ENCODE measurements at regions not wholly inside any gene's neighbourhood (a gene's known extent, or its start where the extent isn't known, plus 50 kb on each side); places are given as distances from the start of the nearest gene placed in this dataset.

- in situ Hi-C loops (cut with HindIII; ENCODE audit: low pct_unique_long_range_greater_than_20kb, low sequenced_read_pairs): no loop called here
- no peak for DNase-seq (ENCODE audit: low read depth)
These were observed 331.4 kb downstream of the USP25 start for GRCh38 chr21:16061194-16061593.

DNA sequence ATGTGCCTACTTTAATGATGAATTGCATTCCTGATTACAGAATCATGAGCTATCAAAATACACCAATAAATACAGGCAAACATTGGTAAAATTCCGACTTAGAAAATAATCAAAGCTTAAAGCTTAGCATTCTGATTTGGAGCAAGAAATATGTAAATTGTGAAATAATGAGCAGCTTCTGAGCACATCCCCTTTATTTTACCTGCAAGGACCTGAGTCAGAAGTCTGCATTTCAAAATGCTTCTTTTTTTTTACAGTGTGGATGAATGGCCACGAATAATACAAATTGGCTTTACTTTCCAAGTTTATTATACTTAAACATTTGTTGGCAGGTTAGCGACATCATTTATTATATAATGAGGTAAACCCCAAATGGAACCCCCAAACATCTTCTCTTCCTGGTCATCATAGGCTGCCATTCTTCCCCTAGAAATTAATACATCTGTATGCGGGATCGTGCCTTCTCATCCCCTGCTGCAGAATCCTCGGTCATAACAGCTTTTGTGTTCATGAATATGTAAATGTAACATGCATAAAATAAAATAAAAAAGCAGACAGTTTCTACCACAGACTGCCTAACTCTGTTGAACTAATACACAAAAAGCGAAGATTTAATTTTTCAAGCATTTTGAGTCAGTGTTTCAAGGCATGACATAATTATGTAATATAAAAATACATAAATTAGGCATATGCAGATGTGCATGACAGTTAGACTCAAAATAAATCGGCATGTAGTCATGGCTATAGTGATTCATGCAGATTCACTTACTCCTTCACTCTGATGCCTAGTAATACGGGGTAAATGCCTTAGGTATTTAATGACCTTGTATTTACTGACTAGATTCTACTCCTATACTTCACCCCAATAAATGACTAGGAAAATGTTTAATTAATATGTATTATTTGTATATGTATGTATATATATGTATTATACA, 339.7 kb downstream of the USP25 start:
- in situ Hi-C loops (cut with HindIII; ENCODE audit: low pct_unique_long_range_greater_than_20kb, low sequenced_read_pairs): no loop called here

DNA sequence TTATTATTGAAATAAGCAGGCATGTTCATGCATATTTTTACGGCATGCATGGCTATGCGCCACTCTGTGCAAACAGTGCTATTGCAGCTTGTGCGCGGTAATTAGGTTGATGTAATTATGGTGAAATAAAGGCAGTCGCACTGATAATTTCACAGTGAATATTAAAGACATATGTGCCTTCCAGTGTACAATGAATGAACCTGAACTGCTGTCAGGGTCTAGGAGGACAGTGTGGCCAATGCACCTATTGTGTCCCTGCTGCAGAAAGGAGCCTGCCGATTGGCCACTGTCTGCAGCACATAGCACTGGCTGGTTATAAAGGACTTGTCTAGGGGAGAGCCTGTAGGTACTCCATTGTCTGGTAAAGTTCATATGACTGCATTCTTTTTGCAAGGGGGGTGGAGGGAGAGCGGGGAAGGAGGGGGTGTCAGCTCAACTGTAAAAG, 340.4 kb downstream of the USP25 start:
- in situ Hi-C loops (cut with HindIII; ENCODE audit: low pct_unique_long_range_greater_than_20kb, low sequenced_read_pairs): no loop called here
- no peak for DNase-seq (ENCODE audit: low read depth)

More for the DNA sequence above, 339.7 kb downstream of the USP25 start:
- no peak for DNase-seq (ENCODE audit: low read depth)

DNA sequence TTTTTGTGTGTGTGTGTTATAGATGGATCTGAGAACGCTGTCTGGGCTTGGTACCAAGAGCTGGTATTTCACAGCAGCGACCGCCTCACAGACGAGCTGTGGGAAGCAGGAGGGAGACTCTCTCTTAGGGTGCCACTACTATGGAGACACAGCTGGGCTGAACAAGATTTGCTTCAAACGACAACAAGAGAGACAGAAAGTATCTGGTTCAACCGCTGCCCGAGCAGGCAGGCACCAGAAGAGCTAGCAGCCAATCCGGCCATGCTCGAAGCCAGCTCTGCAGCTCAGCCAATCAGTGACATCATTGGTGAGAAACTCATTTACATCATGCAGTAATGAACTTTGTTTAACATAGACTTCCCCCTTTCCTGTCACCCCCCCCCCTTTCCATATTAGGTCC, 341.3 kb downstream of the USP25 start:
- DNase-seq (ENCODE audit: low read depth): no peak
- in situ Hi-C loops (cut with HindIII; ENCODE audit: low pct_unique_long_range_greater_than_20kb, low sequenced_read_pairs): no loop called here

DNA sequence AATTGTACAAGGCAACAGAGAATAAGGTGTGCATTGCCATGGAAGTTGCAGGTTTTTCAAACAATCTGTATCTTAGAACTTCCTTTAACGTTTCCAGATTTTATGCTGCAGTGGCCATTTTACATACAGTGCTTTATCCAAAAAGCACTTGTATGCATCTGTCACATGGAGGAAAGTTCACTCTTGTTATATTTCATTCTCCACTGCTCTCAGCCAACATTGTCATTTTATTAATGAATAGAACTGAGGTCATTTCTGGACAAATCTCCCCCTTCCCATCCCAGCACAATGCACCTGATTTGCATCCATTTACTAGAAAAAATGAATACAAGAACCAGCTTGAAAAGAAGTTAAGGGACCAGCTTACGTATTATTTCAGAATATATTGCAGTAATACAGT, 342.0 kb downstream of the USP25 start:
- in situ Hi-C loops (cut with HindIII; ENCODE audit: low pct_unique_long_range_greater_than_20kb, low sequenced_read_pairs): no loop called here
- no peak for DNase-seq (ENCODE audit: low read depth)

DNA sequence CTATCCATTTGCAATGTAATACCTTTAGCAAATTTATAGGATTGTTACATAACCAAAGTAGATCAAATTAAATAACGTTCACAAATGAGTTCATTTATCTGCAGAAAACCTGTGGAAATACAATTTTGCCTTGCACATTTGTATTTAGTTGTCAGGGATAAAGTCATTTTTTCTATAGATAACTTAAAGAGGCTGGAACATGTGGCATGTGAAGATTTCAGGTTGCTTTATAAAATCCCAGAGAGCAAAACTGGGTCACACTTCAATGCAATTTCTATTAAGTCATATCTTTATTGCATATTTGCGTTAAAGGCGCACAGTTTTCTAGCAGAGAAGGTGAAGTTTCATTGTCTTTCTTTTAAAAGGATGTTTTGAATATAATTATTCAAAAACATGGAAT, 342.4 kb downstream of the USP25 start:
- DNase-seq (ENCODE audit: low read depth): no peak

GRCh38 chr21:16072737-16073136, 343.0 kb downstream of the USP25 start:
- DNase-seq (ENCODE audit: low read depth): no peak
- in situ Hi-C loops (cut with HindIII; ENCODE audit: low pct_unique_long_range_greater_than_20kb, low sequenced_read_pairs): no loop called here

More for the DNA sequence above, 342.4 kb downstream of the USP25 start:
- in situ Hi-C loops (cut with HindIII; ENCODE audit: low pct_unique_long_range_greater_than_20kb, low sequenced_read_pairs): no loop called here

- in situ Hi-C loops (cut with HindIII; ENCODE audit: low pct_unique_long_range_greater_than_20kb, low sequenced_read_pairs): no loop called here
- DNase-seq (ENCODE audit: low read depth): no peak
These were observed 343.8 kb downstream of the USP25 start for GRCh38 chr21:16073586-16073985.

- in situ Hi-C loops (cut with HindIII; ENCODE audit: low pct_unique_long_range_greater_than_20kb, low sequenced_read_pairs): no loop called here
- no peak for DNase-seq (ENCODE audit: low read depth)
These were observed 345.2 kb downstream of the USP25 start for GRCh38 chr21:16074950-16075489.

GRCh38 chr21:16075649-16076282, 346.0 kb downstream of the USP25 start:
- no peak for DNase-seq (ENCODE audit: low read depth)
- in situ Hi-C loops (cut with HindIII; ENCODE audit: low pct_unique_long_range_greater_than_20kb, low sequenced_read_pairs): no loop called here

DNA sequence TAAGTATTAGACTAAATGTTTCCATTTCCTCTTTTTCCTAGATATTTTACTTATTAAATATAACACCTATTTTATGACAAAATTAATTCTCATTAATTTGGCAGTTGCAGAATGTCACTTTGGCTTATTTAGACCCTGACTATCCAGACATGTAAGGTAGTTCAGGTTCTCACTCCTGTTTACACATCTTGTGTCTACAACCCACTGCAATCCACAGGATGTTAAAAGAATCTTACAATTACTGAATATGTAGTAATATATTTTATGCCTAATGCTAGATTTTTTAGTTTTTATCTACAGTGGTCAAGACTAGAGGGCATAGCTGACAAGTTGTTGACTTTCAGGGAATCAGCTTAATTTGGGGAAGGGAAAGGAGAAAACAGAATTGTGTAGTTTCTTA, 346.7 kb downstream of the USP25 start:
- DNase-seq (ENCODE audit: low read depth): no peak
- in situ Hi-C loops (cut with HindIII; ENCODE audit: low pct_unique_long_range_greater_than_20kb, low sequenced_read_pairs): no loop called here

GRCh38 chr21:16078382-16078781, 348.6 kb downstream of the USP25 start:
- in situ Hi-C loops (cut with HindIII; ENCODE audit: low pct_unique_long_range_greater_than_20kb, low sequenced_read_pairs): no loop called here
- DNase-seq (ENCODE audit: low read depth): no peak

DNA sequence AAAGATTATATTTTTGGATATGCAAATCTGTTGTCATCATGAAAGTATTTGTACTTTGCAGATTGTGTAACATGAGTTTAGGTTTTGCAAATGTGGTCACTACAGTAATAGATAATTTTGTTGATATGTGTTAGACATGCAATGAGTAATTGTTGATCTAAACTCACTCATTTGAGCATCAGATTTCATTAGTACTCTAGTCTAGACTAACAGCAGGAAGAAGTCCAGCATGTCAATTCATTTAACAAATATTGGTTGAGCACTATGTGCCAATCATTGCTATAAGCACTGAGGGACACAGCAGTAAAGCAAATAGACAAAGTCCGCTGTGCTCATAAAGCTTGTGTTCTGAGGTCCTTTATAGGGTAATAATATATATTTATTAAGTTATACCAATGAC, 350.0 kb downstream of the USP25 start:
- in situ Hi-C loops (cut with HindIII; ENCODE audit: low pct_unique_long_range_greater_than_20kb, low sequenced_read_pairs): no loop called here
- DNase-seq (ENCODE audit: low read depth): no peak

- no peak for DNase-seq (ENCODE audit: low read depth)
- in situ Hi-C loops (cut with HindIII; ENCODE audit: low pct_unique_long_range_greater_than_20kb, low sequenced_read_pairs): no loop called here
These were observed 351.5 kb downstream of the USP25 start for GRCh38 chr21:16081304-16081703.

DNA sequence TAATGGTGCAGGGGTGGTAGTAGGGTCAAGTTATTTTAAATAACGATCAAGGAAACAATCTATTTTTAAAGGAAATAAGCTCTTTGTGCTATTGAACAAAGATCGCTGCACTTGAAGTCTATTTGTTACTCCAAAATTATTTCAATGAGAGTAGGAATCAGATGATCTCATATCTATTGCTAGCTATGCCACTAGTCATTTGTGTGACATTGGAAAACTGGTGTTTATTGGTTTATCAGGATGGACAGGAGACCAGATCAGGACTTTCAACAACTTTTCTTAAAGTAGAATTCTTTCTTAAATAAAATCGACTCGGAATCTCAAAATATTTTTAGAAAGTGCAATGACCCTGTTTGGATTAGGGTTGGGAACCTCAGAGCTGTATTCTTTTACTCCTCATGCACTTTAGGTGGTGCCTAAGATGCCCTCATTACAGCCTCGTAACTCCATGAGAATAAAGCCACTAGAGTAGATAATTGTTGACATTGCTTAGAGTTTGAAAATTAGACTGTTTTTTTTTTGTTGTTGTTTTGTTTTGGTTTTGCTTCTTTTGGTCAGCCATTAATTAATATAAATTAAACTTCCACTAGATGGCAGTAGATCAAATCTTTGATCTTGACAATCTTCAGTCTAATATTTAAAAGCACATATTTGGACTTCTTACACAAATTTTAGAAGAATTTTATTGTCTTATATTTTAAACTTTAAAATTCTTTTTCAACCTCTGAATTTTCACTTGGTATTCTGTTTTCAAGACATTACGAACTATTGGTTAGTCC, 352.4 kb downstream of the USP25 start:
- DNase-seq (ENCODE audit: low read depth): peak; percentile 10
- in situ Hi-C loops (cut with HindIII; ENCODE audit: low pct_unique_long_range_greater_than_20kb, low sequenced_read_pairs): no loop called here

- DNase-seq (ENCODE audit: low read depth): no peak
- in situ Hi-C loops (cut with HindIII; ENCODE audit: low pct_unique_long_range_greater_than_20kb, low sequenced_read_pairs): no loop called here
These were observed 355.1 kb downstream of the USP25 start for GRCh38 chr21:16084776-16085364.

DNA sequence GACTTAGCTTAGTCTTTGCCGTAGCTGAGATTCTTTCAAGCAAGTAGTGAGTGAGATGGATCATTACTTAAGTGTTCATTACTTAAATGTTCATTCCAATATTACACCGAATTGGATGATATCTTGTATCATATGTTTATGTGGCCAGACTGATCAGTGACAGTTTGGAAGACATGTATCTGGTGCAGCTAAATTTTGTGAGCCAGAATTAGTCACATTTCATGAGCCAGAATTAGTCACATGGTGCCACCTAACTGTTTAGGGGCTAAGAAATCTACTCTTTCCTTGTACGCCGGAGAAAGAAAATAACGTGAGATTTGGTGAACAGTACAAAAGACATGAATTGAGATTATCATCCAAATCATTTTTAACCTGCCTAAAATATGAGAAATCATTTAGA, 355.6 kb downstream of the USP25 start:
- no peak for DNase-seq (ENCODE audit: low read depth)
- in situ Hi-C loops (cut with HindIII; ENCODE audit: low pct_unique_long_range_greater_than_20kb, low sequenced_read_pairs): no loop called here

- in situ Hi-C loops (cut with HindIII; ENCODE audit: low pct_unique_long_range_greater_than_20kb, low sequenced_read_pairs): no loop called here
- DNase-seq (ENCODE audit: low read depth): no peak
These were observed 356.3 kb downstream of the USP25 start for GRCh38 chr21:16086121-16086520.
